HepG2 (cell line): ENCODE measurements at regions not wholly inside any gene's neighbourhood (a gene's known extent, or its start where the extent isn't known, plus 50 kb on each side); places are given as distances from the start of the nearest gene placed in this dataset.

ENCODE experiments used
- ATAC-seq: fragments of 200-7000 bp; cut with Tn5 transposase; 3 replicates; pipeline ENCODE4 v1.9.1; 2020; ENCODE audit warnings: mild to moderate bottlenecking, moderate library complexity
- BruUV-seq: library from RNA; stranded (reverse); fragments of 400-500 nt; replicated peaks from 2 replicates; lab custom pipeline; 2021; lab: Mats Ljungman, UMichigan
- CTCF ChIA-PET: fragments of 300-600 bp; formaldehyde crosslinking; extraction: SDS; loops from one replicate; lab custom pipeline; 2021; ENCODE audit warnings: low total read pairs, inconsistent platforms, low intra/inter-chr PET ratio; lab: Yijun Ruan, JAX
- POLR2A ChIA-PET: fragments of 350-600 bp; sonication (Branson Sonifier 250); formaldehyde crosslinking; loops from one replicate; lab custom pipeline; 2020; ENCODE audit warnings: antibody characterized with exemption, inconsistent platforms; lab: Yijun Ruan, JAX
- DNase-seq: peaks from one replicate; pipeline ENCODE4 v3.0.0-alpha.2; 2015; ENCODE audit warnings: low spot score
- FAIRE-seq: peaks from 3 replicates; lab custom pipeline; 2011; peaks lifted over from hg19 to GRCh38; lab: Jason Lieb, UNC
- H2AFZ ChIP-seq: one replicate; pipeline ENCODE4 v1.6.1; 2011; ENCODE audit warnings: low read length, inconsistent platforms
- H3K27ac ChIP-seq: fragments of 300-600 bp; 3 replicates; pipeline ENCODE4 v1.8.0; 2011; ENCODE audit warnings: mixed run types, mild to moderate bottlenecking, mixed read lengths, low read length, inconsistent platforms; ENCODE audit not compliant: insufficient read depth; ENCODE audit errors: extremely low read length
- H3K27me3 ChIP-seq, 2 experiments: fragments of 200-600 bp in 1 of 2; 2 replicates in 1 of 2; 3 replicates in 1 of 2; pipeline versions ENCODE4 v1.6.0 to v1.8.0; 2011; ENCODE audit warnings: low read length in 2 of 2, mild to moderate bottlenecking in 2 of 2, moderate library complexity in 2 of 2, inconsistent platforms in 1 of 2; ENCODE audit not compliant: insufficient read depth in 2 of 2, control insufficient read depth in 1 of 2
- H3K36me3 ChIP-seq, 2 experiments: fragments of 200-600 bp in 1 of 2; replicated peaks in 1 of 2; 2 replicates in 1 of 2; 3 replicates in 1 of 2; pipeline versions ENCODE4 v1.5.1 to v1.8.0; 2011; ENCODE audit warnings: low read length in 2 of 2, inconsistent platforms in 1 of 2; ENCODE audit not compliant: insufficient read depth in 2 of 2, control insufficient read depth in 1 of 2
- H3K4me1 ChIP-seq: 2 replicates; pipeline ENCODE4 v1.5.1; 2012; ENCODE audit warnings: low read length, inconsistent platforms; ENCODE audit not compliant: insufficient read depth
- H3K4me2 ChIP-seq: 2 replicates; pipeline ENCODE4 v1.6.0; 2011; ENCODE audit warnings: low read depth, low read length, inconsistent platforms
- H3K4me3 ChIP-seq, 3 experiments: fragments of 200-600 bp in 1 of 3; sonication (generic), shearing (Covaris generic) in 1 of 3; replicated peaks in 1 of 3; 2 replicates each; pipeline ENCODE4 v1.5.1; 2011 to 2016; ENCODE audit warnings: low read length in 3 of 3, inconsistent platforms in 2 of 3, low read depth in 2 of 3, mild to moderate bottlenecking in 2 of 3, control low read depth in 1 of 3, mixed read lengths in 1 of 3; ENCODE audit not compliant: insufficient read depth in 1 of 3
- H3K79me2 ChIP-seq: one replicate; pipeline ENCODE4 v1.6.1; 2011; ENCODE audit warnings: low read length, inconsistent platforms; ENCODE audit not compliant: insufficient read depth
- H3K9ac ChIP-seq: 2 replicates; pipeline ENCODE4 v1.6.0; 2011; ENCODE audit warnings: mild to moderate bottlenecking, low read depth, low read length, inconsistent platforms; ENCODE audit not compliant: insufficient read depth
- H3K9me3 ChIP-seq: 2 replicates; pipeline ENCODE4 v1.5.1; 2012; ENCODE audit warnings: mild to moderate bottlenecking, low read length
- H4K20me1 ChIP-seq: 2 replicates; pipeline ENCODE4 v1.6.0; 2011; ENCODE audit warnings: inconsistent platforms, mild to moderate bottlenecking, low read length, moderate library complexity; ENCODE audit not compliant: insufficient read depth
- FOXP1 ChIP-seq, 2 experiments: fragments of 450-650 bp in 1 of 2; IDR thresholded peaks; 2 replicates each; pipeline ENCODE4 v1.6.1; 2017 to 2018; ENCODE audit warnings: antibody characterized with exemption in 1 of 2
- PRDM4 ChIP-seq: sonication (generic); formaldehyde crosslinking; IDR thresholded peaks from 2 replicates; pipeline ENCODE4 v1.9.0; 2021; ENCODE audit warnings: missing genetic modification reagents, borderline replicate concordance
- ZNF282 ChIP-seq: fragments of 450-650 bp; IDR thresholded peaks from 2 replicates; pipeline ENCODE4 v1.6.1; 2018; ENCODE audit not compliant: partially characterized antibody
- ZNF333 ChIP-seq: sonication (generic); formaldehyde crosslinking; IDR thresholded peaks from 2 replicates; pipeline ENCODE4 v1.4.0; 2020; ENCODE audit warnings: mild to moderate bottlenecking, missing genetic modification reagents, borderline replicate concordance
- WGBS: methylation state at CpG from one replicate; pipeline ENCODE4 v1.1.6; 2017; ENCODE audit warnings: low lambda C conversion rate; 5-methylcytosine and 5-hydroxymethylcytosine counted together
- in situ Hi-C: cut with HindIII; loops from 2 replicates; pipeline ENCODE4 v1.10.0; 2017; ENCODE audit warnings: low pct_unique_long_range_greater_than_20kb; ENCODE audit not compliant: extremely low pct_ligation_motif_present
- intact Hi-C: fragments of 100-400 bp; cut with micrococcal nuclease; formaldehyde crosslinking; loops from one replicate; pipeline ENCODE4 v1.10.0; 2022; ENCODE audit not compliant: unreplicated experiment
- TF ChIP-seq, protein P1 (sequence below): sonication (generic); formaldehyde crosslinking; IDR thresholded peaks from 2 replicates; pipeline ENCODE4 v1.4.0; 2020; ENCODE audit warnings: low read depth, missing genetic modification reagents
- TF ChIP-seq, protein P2 (sequence below): sonication (generic); formaldehyde crosslinking; IDR thresholded peaks from 2 replicates; pipeline ENCODE4 v1.4.0; 2020; ENCODE audit warnings: mild to moderate bottlenecking, missing genetic modification reagents

DNA sequence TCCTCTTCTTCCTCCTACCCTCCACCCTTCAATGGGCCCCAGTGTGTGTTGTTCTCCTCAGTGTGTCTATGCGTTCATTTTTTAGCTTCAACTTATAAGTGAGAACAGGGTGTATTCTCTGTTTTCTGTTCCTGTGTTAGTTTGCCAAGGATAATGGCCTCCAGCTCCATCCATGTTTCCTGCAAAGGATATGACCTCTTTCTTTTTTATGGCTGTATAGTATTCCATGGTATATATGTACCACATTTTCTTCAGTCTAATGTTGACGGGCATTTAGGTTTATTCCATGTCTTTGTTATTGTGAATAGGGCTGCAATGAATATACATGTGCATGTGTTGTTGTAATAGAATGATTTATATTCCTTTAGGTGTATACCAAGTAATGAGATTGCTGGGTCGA, 634.9 kb upstream of the SEMA6A start:
- 35% methylated on average over 3 of the region's 3 CpGs for WGBS

More for the DNA sequence above, 634.9 kb upstream of the SEMA6A start:
- Histone ChIP-seq H3K4me2 (no peak overlapping the region), H3K9ac (no peak overlapping the region), H2AFZ (no peak overlapping the region), H3K79me2 (no peaks in the 10 kb centered on the region), H3K4me3 (no peak overlapping the region), H4K20me1 (no peaks in the 10 kb centered on the region), H3K9me3 (no peaks in the 10 kb centered on the region), H3K27ac (no peak overlapping the region), H3K4me1 (no peaks in the 10 kb centered on the region), H3K27me3 (no peaks in the 10 kb centered on the region), H3K36me3 (no peaks in the 10 kb centered on the region)
- TF ChIP-seq, protein P1, sequence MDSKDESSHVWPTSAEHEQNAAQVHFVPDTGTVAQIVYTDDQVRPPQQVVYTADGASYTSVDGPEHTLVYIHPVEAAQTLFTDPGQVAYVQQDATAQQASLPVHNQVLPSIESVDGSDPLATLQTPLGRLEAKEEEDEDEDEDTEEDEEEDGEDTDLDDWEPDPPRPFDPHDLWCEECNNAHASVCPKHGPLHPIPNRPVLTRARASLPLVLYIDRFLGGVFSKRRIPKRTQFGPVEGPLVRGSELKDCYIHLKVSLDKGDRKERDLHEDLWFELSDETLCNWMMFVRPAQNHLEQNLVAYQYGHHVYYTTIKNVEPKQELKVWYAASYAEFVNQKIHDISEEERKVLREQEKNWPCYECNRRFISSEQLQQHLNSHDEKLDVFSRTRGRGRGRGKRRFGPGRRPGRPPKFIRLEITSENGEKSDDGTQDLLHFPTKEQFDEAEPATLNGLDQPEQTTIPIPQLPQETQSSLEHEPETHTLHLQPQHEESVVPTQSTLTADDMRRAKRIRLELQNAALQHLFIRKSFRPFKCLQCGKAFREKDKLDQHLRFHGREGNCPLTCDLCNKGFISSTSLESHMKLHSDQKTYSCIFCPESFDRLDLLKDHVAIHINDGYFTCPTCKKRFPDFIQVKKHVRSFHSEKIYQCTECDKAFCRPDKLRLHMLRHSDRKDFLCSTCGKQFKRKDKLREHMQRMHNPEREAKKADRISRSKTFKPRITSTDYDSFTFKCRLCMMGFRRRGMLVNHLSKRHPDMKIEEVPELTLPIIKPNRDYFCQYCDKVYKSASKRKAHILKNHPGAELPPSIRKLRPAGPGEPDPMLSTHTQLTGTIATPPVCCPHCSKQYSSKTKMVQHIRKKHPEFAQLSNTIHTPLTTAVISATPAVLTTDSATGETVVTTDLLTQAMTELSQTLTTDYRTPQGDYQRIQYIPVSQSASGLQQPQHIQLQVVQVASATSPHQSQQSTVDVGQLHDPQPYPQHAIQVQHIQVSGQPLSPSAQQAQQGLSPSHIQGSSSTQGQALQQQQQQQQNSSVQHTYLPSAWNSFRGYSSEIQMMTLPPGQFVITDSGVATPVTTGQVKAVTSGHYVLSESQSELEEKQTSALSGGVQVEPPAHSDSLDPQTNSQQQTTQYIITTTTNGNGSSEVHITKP = no peak
- no peak for TF ChIP-seq ZNF282
- TF ChIP-seq PRDM4 (CRISPR knock-in tag) = no peak
- TF ChIP-seq, protein P2, sequence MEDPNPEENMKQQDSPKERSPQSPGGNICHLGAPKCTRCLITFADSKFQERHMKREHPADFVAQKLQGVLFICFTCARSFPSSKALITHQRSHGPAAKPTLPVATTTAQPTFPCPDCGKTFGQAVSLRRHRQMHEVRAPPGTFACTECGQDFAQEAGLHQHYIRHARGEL (CRISPR knock-in tag) = no peak
- TF ChIP-seq FOXP1 (IDR thresholded peaks at IDR 0.05) = no peak
- no peak for TF ChIP-seq FOXP1 (CRISPR knock-in tag; IDR thresholded peaks at IDR 0.05)
- no peak for TF ChIP-seq ZNF333 (CRISPR knock-in tag)
- intact Hi-C loops = no loop called here
- FAIRE-seq = no peak
- in situ Hi-C loops = no loop called here
- DNase-seq = no peak
- CTCF ChIA-PET = no interaction called here
- no peak for ATAC-seq
- POLR2A ChIA-PET = no interaction called here
- BruUV-seq = no TSS peak
